NCI-H446 (cell line): ENCODE measurements at regions not wholly inside any gene's neighbourhood (a gene's known extent, or its start where the extent isn't known, plus 50 kb on each side); places are given as distances from the start of the nearest gene placed in this dataset.
"Not testable (repeated sequence)": the region's sequence is repeated elsewhere in the genome, so short reads cannot be mapped to it uniquely, and the experiment has no call there.

Source experiments
- DNase-seq, 2 experiments: peaks; one replicate each; lab custom pipeline; 2025; lab: John Stamatoyannopoulos, UW

DNA sequence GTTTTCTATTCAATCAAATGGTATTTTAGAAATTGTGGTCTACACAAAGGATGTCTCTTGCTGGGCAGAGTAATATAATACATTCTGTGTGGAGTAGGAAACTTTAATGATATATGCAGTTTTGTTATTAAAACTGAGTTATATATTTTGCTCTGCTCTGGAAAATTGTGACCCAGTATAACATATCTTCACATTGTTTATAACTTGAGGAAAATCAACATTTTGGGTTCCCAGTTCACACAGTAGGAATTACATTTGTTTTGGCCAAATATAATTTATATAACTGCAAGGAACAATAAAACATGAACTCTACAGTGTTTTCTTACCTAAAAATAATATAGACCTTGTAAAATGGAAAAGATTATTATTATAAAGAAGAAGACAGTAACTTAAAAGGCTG, 372.4 kb downstream of the OSR1 start:
- DNase-seq: no peak

GRCh38 chr2:18980786-18981430, 377.5 kb downstream of the OSR1 start:
- no peak for DNase-seq

DNA sequence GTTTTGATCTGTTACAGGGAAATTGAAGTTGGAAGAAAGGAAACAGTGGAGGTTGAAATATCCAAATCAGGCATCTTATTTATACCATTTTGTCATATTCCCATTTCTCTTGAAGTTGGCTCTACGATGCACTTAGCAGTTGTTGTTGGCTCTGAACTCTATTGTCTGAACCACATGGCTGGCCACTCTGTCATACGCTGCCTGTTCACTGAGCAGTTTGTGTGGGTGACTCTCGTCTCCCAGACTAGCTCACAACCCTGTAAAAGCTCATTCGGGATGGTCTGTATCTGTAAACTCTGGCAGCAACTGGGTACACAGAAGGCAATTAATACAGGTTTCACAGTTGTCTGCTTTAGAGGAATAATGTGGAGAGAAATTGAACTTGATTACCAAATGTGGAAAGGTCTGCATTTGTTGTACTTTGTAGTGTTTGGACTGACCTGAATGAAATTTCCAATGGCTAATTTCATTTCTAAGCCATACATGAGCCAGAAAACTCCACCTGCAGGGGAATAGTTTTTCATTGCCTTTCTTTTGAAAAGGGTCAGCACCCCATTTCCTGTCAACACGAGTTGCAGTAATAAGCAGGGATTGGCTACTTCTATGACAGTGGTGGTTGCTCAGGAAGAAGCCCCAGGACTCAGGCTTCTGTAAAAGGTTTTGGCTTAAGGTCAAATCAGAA, 378.2 kb downstream of the OSR1 start:
- DNase-seq: no peak

GRCh38 chr2:18977409-18977808, 381.0 kb downstream of the OSR1 start:
- DNase-seq: no peak

- no peak for DNase-seq
Observed at GRCh38 chr2:18976168-18976961, 382.1 kb downstream of the OSR1 start.

DNA sequence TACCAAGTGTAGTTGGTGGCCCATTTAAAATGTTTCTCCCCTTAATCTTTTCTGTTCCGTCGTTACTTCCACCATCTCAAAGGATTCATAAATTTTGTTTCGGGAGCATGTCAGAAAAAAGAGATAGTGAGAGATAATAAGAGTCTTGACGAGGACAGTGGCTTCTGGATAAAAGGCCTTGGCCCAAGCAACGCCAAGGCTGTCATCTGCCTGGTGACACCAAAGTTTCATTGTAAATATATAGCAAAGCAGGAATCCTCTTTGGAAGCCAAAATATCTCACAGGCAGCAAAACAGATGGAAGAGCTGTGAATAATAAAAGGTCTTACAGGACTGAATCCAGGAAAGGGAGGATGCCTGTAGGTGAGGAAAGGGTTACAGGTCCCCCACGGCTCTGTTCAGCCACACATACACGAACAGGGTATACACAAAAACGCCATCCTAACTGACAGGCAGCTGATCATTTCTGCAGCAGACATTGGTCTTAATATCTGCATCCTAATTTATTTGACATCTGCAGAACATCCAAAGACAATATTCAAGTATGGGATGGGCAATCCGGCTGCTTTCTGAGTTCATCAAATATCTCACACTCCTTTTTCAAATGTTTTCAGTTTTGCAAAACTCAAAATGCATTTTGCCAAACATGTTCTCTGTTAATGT, 382.8 kb downstream of the OSR1 start:
- DNase-seq: no peak

DNA sequence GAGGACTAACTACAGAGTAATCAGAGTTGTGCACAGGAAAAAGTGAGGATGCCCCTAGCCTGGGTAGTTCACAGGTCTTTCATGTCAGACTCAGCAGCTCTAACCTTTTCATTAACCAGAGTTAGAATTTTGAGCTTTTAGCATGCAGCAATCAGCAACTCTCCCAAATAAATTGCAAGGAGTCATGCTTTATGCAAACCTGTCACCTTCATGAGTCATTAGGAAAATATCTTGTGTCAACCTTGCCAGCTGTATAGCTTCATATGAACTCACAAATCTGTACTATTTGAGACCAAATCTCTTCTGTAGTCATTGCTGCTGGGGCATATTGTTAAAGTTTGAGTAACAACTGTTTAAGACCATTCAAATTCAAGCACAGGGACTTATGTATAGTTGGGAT, 382.3 kb upstream of the NT5C1B start:
- no peak for DNase-seq

- no peak for DNase-seq
Observed at GRCh38 chr2:18971069-18971378, 381.7 kb upstream of the NT5C1B start.

- no peak for DNase-seq
Observed at GRCh38 chr2:18966131-18966530, 376.8 kb upstream of the NT5C1B start.

GRCh38 chr2:18963739-18964256, 374.4 kb upstream of the NT5C1B start:
- not testable (repeated sequence) for DNase-seq

- DNase-seq: no peak
Observed at GRCh38 chr2:18961991-18962421, 372.6 kb upstream of the NT5C1B start.

DNA sequence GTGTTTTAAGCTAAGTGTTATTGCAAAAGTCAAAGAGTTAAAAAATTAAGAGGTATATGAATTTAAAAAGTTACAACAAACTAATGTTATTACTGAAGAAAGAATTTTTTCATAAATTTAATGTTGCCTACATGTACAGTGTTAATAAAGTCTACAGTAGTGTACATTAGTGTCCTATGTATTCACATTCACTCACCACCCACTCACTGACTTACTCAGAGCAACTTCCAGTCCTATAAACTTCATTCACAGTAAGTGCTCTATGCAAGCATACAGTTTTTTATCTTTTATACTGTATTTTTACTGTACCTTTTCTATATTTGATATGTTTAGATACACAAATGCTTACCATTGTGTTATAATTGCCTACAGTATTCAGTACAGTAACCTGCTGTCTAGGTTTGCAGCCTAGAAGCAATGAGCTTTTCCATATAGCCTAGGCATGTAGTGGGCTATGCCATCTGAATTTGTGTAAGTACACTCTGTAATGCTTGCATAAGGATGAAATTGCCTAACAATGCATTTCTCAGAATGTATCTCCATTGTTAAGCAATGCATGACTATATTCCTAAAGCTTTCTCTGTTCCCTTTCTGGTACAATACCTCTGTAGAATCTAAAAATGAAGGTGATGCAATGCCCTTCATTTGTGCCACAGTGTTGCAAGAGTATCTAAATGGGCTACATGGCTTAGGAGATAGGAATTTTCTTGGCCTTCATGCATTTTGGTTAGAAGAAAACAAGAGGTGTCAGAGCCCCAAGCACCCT, 370.8 kb upstream of the NT5C1B start:
- DNase-seq: no peak

DNA sequence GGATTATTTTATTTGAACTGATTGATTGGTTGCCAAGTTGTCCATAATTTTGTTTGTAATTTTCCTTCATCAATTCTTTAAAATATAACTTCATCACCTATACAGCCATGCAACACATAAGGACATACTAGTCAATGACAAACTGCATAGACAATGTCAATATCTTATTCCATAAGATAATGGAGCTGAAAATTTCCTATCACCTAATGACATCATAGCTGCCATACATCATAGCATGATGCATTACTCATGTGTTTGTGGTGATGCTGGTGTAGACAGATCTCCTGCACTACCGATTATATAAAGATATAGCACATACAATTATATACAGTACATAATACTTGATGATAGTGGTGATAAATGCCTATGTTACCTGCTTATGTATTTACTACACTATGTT, 369.8 kb upstream of the NT5C1B start:
- DNase-seq: no peak

DNA sequence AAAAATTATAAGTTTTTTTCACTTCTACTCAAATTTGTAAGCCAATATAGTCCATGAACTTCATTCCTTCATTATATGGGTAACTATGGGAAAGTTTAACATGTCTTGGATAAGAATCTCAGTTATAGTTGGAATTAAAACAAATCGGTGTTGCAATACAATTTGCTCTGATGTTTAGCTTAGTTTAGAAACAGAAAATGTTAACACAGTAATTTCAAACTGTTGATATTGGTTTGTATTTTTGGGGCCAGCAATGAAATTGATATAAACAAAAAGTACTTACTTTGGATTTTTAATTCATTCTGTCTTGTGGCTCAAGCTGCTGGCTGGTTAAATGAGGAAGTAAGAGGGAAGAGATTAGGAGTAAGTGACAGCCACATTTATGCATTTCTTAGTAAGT, 368.5 kb upstream of the NT5C1B start:
- DNase-seq: no peak

GRCh38 chr2:18950361-18950851, 361.0 kb upstream of the NT5C1B start:
- no peak for DNase-seq

DNA sequence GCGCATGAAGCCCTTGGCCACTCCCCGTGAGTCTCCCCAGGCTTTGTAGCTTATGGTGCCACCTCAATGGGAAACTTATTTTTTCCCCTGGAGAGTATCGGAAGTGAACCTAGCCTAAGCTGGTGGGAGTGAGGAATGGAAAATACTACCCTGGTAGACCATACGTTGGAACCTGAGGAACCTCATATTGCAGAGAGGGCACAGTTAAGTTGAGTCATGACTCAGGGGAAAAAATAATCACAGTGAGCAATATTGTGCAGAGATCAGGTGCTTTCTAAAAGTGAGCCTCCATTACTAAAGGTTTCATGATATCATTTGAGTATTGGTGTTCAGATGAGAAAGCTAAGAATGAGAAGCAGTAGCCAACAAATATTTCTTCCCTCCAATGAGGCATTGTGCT, 360.5 kb upstream of the NT5C1B start:
- no peak for DNase-seq

- DNase-seq: no peak
Observed at GRCh38 chr2:18940184-18940583, 350.8 kb upstream of the NT5C1B start.

DNA sequence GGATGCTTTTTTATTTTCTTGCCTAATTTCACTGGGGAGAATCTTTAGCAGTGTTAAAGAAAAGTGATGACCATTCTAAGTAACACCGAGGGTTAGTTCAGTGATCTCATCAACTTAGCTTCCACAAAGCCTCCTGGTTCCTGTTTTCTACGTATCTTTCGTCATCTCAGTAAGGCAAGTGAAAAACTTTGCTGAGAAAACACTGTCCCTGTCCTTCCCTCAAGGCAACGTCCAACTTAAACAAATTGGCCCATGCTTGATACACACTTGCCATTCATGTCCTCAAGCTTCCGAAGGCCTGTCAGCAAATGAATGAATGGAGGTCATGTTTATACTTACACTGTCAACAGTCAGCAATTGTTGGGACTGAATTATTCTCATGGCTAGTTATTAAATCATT, 350.4 kb upstream of the NT5C1B start:
- DNase-seq: not testable (repeated sequence)

- no peak for DNase-seq
Observed at GRCh38 chr2:18934886-18935285, 345.5 kb upstream of the NT5C1B start.

DNA sequence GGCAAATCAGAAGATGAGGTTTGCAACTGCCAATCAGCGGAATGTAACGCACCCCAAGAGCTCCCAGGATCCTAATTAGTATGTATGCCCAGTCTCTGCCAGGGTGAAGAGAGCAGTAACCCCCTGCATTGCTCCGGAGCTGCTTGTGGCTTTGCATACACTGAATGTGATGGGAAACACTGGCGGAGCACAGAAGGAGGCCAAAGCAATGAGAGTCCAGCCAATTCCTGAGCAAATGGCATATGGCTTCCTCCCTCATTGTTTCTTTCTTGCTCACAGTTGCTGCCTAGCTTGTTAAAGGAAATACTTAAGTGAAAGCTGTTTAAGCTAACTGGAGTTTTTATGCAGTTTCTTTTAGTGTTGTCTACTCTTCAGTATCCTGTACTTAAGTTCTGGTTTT, 343.5 kb upstream of the NT5C1B start:
- no peak for DNase-seq

DNA sequence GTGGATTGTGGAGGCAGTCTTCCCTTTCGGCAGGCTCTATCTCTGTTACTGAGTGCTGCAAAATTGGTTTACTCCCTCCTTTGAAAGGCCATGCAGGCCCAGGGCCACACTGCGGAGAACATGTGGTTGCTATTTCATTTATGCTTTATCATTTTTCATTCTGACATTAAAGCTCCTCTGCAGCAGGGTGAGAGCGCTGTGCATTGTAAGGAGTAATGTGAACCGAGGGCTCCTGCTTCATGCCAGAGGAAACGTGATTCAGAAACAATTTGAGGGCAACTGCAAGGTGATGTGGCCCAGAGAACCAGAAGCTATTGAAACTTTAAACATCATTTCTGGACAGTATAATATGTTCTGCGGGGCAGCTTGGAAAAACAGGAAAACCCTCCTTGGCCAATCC, 341.6 kb upstream of the NT5C1B start:
- no peak for DNase-seq
